AG20443 (cell line): ENCODE measurements at regions not wholly inside any gene's neighbourhood (a gene's known extent, or its start where the extent isn't known, plus 50 kb on each side); places are given as distances from the start of the nearest gene placed in this dataset.

Experiments used
- DNase-seq: peaks from one replicate; pipeline ENCODE4 v3.0.0; 2012; ENCODE audit warnings: low spot score, mixed read lengths

- DNase-seq = no peak
Measured at GRCh38 chr3:18675197-18675596, 250.1 kb upstream of the SATB1 start.

GRCh38 chr3:18672561-18672960 is 247.4 kb upstream of the SATB1 start:
- no peak for DNase-seq

- DNase-seq = no peak
Measured at GRCh38 chr3:18670759-18671158, 245.6 kb upstream of the SATB1 start.

GRCh38 chr3:18669374-18669773 is 244.2 kb upstream of the SATB1 start:
- DNase-seq = no peak

- DNase-seq = no peak
Measured at GRCh38 chr3:18667552-18667951, 242.4 kb upstream of the SATB1 start.

- DNase-seq = no peak
Measured at GRCh38 chr3:18666655-18667054, 241.5 kb upstream of the SATB1 start.

- DNase-seq = no peak
Measured at GRCh38 chr3:18660059-18660458, 234.9 kb upstream of the SATB1 start.

- no peak for DNase-seq
Measured at GRCh38 chr3:18657858-18658820, 233.0 kb upstream of the SATB1 start.

- no peak for DNase-seq
Measured at GRCh38 chr3:18656866-18657265, 231.7 kb upstream of the SATB1 start.

- DNase-seq = no peak
Measured at GRCh38 chr3:18656410-18656809, 231.3 kb upstream of the SATB1 start.

GRCh38 chr3:18655827-18656226 is 230.7 kb upstream of the SATB1 start:
- no peak for DNase-seq

- DNase-seq = no peak
Measured at GRCh38 chr3:18652781-18653180, 227.6 kb upstream of the SATB1 start.

GRCh38 chr3:18650731-18651130 is 225.6 kb upstream of the SATB1 start:
- no peak for DNase-seq

GRCh38 chr3:18649666-18650363 is 224.7 kb upstream of the SATB1 start:
- DNase-seq = no peak

- DNase-seq = no peak
Measured at GRCh38 chr3:18648868-18649462, 223.8 kb upstream of the SATB1 start.

- no peak for DNase-seq
Measured at GRCh38 chr3:18648159-18648558, 223.0 kb upstream of the SATB1 start.

- DNase-seq = no peak
Measured at GRCh38 chr3:18645619-18646018, 220.5 kb upstream of the SATB1 start.

- DNase-seq = no peak
Measured at GRCh38 chr3:18643281-18643680, 218.1 kb upstream of the SATB1 start.

GRCh38 chr3:18641916-18642315 is 216.8 kb upstream of the SATB1 start:
- no peak for DNase-seq

- no peak for DNase-seq
Measured at GRCh38 chr3:18635215-18635614, 210.1 kb upstream of the SATB1 start.

- no peak for DNase-seq
Measured at GRCh38 chr3:18634461-18634860, 209.3 kb upstream of the SATB1 start.

- no peak for DNase-seq
Measured at GRCh38 chr3:18633002-18633401, 207.9 kb upstream of the SATB1 start.

GRCh38 chr3:18630295-18630694 is 205.2 kb upstream of the SATB1 start:
- no peak for DNase-seq
